ENCODE measurements at regions not wholly inside any gene's neighbourhood (a gene's known extent, or its start where the extent isn't known, plus 50 kb on each side); places are given as distances from the start of the nearest gene placed in this dataset.

DNA sequence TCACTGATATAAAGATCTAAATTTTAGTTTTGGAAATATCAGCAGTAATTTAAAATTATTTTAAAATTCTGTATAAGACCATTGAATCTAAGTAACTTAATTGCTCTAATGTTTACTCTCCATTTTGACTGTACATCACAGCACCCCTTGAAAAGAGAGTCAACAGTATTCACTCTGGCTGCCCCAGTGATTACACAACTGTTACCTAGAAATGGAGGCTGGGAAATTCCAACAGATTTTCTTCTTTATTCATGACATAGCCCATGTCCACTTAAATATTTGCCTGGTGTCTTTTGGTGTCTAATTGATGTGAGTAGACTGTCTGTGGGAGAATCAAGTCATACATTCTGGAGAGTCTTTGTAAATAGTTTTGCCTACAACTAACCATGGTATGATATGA lies 301.8 kb upstream of the CDH6 start:
- TF ChIP-seq CTCF (IDR thresholded peaks at IDR 0.05; ENCODE audit: unreplicated experiment in 3 of 3): no peak
- no peaks in the 10 kb centered on the region for H3K9me3 Mint-ChIP-seq

GRCh38 chr5:30890377-30890776 lies 303.1 kb upstream of the CDH6 start:
- Mint-ChIP-seq H3K27me3 (ENCODE audit: low read depth) (no peaks in the 10 kb centered on the region), H3K9me3 (no peaks in the 10 kb centered on the region), H3K4me1 (no peaks in the 10 kb centered on the region), H3K27ac (no peak overlapping the region), H3K4me3 (no peak overlapping the region), H3K36me3 (ENCODE audit: low read depth) (no peaks in the 10 kb centered on the region)
- TF ChIP-seq CTCF (IDR thresholded peaks at IDR 0.05; ENCODE audit: unreplicated experiment in 3 of 3): no peak

More for the DNA sequence above, 301.8 kb upstream of the CDH6 start:
- no peak overlapping the region for H3K27ac Mint-ChIP-seq
- no peaks in the 10 kb centered on the region for H3K4me1 Mint-ChIP-seq
- no peaks in the 10 kb centered on the region for H3K36me3 Mint-ChIP-seq (ENCODE audit: low read depth)
- no peaks in the 10 kb centered on the region for H3K27me3 Mint-ChIP-seq (ENCODE audit: low read depth)
- H3K4me3 Mint-ChIP-seq: no peak overlapping the region

- Mint-ChIP-seq H3K27ac (no peak overlapping the region), H3K27me3 (ENCODE audit: low read depth) (no peaks in the 10 kb centered on the region), H3K36me3 (ENCODE audit: low read depth) (no peaks in the 10 kb centered on the region), H3K4me1 (no peaks in the 10 kb centered on the region), H3K4me3 (no peak overlapping the region), H3K9me3 (peaks cover 3% of the 10 kb centered on the region)
- no peak for TF ChIP-seq CTCF (IDR thresholded peaks at IDR 0.05; ENCODE audit: unreplicated experiment in 3 of 3)
Measured at GRCh38 chr5:30880514-30880913, 313.0 kb upstream of the CDH6 start.

- Mint-ChIP-seq H3K36me3 (ENCODE audit: low read depth) (no peaks in the 10 kb centered on the region), H3K4me3 (no peak overlapping the region), H3K27ac (no peak overlapping the region), H3K27me3 (ENCODE audit: low read depth) (no peaks in the 10 kb centered on the region), H3K4me1 (no peaks in the 10 kb centered on the region), H3K9me3 (peaks cover 3% of the 10 kb centered on the region)
- TF ChIP-seq CTCF (IDR thresholded peaks at IDR 0.05; ENCODE audit: unreplicated experiment in 3 of 3): no peak
Measured at GRCh38 chr5:30879887-30880286, 313.6 kb upstream of the CDH6 start.

GRCh38 chr5:30878746-30879145 lies 314.7 kb upstream of the CDH6 start:
- no peaks in the 10 kb centered on the region for H3K36me3 Mint-ChIP-seq (ENCODE audit: low read depth)
- H3K9me3 Mint-ChIP-seq: no peaks in the 10 kb centered on the region
- H3K4me3 Mint-ChIP-seq: no peak overlapping the region
- no peak for TF ChIP-seq CTCF (IDR thresholded peaks at IDR 0.05; ENCODE audit: unreplicated experiment in 3 of 3)
- H3K27ac Mint-ChIP-seq: no peak overlapping the region
- H3K4me1 Mint-ChIP-seq: no peaks in the 10 kb centered on the region
- H3K27me3 Mint-ChIP-seq (ENCODE audit: low read depth): no peaks in the 10 kb centered on the region

GRCh38 chr5:30878296-30878695 lies 315.2 kb upstream of the CDH6 start:
- H3K9me3 Mint-ChIP-seq: no peaks in the 10 kb centered on the region
- no peaks in the 10 kb centered on the region for H3K4me1 Mint-ChIP-seq
- H3K36me3 Mint-ChIP-seq (ENCODE audit: low read depth): no peaks in the 10 kb centered on the region
- H3K27ac Mint-ChIP-seq: no peak overlapping the region
- H3K27me3 Mint-ChIP-seq (ENCODE audit: low read depth): no peaks in the 10 kb centered on the region
- H3K4me3 Mint-ChIP-seq: no peak overlapping the region
- no peak for TF ChIP-seq CTCF (IDR thresholded peaks at IDR 0.05; ENCODE audit: unreplicated experiment in 3 of 3)

Measured in nephron (organoid).